ENCODE measurements at regions not wholly inside any gene's neighbourhood (a gene's known extent, or its start where the extent isn't known, plus 50 kb on each side); places are given as distances from the start of the nearest gene placed in this dataset.

- H3K4me3 ChIP-seq (ENCODE audit: low read depth, low read length): no peak overlapping the region
- no peak for DNase-seq (ENCODE audit: low read depth)
- TF ChIP-seq, protein P1, sequence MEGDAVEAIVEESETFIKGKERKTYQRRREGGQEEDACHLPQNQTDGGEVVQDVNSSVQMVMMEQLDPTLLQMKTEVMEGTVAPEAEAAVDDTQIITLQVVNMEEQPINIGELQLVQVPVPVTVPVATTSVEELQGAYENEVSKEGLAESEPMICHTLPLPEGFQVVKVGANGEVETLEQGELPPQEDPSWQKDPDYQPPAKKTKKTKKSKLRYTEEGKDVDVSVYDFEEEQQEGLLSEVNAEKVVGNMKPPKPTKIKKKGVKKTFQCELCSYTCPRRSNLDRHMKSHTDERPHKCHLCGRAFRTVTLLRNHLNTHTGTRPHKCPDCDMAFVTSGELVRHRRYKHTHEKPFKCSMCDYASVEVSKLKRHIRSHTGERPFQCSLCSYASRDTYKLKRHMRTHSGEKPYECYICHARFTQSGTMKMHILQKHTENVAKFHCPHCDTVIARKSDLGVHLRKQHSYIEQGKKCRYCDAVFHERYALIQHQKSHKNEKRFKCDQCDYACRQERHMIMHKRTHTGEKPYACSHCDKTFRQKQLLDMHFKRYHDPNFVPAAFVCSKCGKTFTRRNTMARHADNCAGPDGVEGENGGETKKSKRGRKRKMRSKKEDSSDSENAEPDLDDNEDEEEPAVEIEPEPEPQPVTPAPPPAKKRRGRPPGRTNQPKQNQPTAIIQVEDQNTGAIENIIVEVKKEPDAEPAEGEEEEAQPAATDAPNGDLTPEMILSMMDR (IDR thresholded peaks at IDR 0.05; ENCODE audit: control insufficient read depth, extremely low read depth, insufficient read depth): no peak
Measured at GRCh38 chr16:48812856-48813255, 202.9 kb upstream of the N4BP1 start.

- H3K4me3 ChIP-seq (ENCODE audit: low read depth, low read length): no peak overlapping the region
- no peak for DNase-seq (ENCODE audit: low read depth)
- TF ChIP-seq, protein P1 (IDR thresholded peaks at IDR 0.05; ENCODE audit: control insufficient read depth, extremely low read depth, insufficient read depth): no peak
Measured at GRCh38 chr16:48811478-48811877, 201.5 kb upstream of the N4BP1 start.

DNA sequence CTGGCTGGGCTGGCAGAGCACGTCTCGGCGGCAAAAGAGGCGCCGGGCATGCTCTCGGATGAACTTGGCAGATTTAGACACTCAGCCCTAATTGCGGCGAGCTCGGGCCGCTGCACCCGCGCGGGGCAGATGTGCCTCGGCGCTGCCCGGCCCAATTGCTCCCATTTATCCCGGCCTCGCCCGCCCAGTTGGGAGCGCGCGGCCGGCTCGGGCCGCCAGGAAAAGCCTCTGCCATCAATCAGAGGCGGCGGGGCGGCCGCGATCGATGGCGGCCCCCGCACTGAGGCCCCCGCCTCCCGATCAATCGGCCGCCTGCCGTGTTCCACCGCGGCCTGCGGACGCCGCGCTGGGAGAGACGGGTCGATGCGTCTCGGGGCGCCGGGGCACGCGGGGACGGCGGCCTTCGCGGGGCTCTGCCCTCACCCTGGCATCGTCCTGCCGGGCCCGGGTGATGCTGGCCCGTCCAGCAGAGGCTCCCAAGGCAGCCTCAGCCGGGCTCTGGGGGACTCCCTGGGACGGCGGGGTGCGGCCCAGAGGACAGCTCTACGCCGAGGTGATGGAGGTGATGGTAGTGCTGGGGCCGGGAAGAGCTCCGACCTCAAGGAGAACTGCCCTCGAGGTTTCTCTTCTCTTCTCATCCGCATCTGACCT is 200.9 kb upstream of the N4BP1 start:
- H3K4me3 ChIP-seq (ENCODE audit: low read depth, low read length): no peak overlapping the region
- no peak for DNase-seq (ENCODE audit: low read depth)
- TF ChIP-seq, protein P1 (IDR thresholded peaks at IDR 0.05; ENCODE audit: control insufficient read depth, extremely low read depth, insufficient read depth): no peak

DNA sequence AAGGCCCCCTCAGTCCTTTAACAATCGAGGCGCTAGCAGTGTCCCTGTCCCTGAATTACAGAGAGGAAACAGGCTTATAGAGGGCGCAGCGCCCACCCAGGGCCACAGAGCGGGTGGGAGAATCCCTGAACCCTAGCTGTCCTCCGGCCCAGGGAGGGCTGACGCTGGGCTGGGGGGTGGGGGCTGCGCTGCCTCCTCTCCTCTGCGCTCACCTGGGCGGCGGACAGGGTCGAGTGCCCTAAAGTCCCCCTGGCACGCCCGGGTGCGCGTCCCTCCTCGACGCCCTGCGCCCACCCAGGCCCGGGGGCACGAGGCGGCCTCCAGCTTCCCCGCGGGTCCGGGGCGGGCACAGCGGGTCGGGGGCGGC is 200.4 kb upstream of the N4BP1 start:
- TF ChIP-seq, protein P1 (IDR thresholded peaks at IDR 0.05; ENCODE audit: control insufficient read depth, extremely low read depth, insufficient read depth): no peak
- no peak for DNase-seq (ENCODE audit: low read depth)
- no peak overlapping the region for H3K4me3 ChIP-seq (ENCODE audit: low read depth, low read length)

GRCh38 chr16:48790151-48790550 is 180.2 kb upstream of the N4BP1 start:
- TF ChIP-seq, protein P1 (IDR thresholded peaks at IDR 0.05; ENCODE audit: control insufficient read depth, extremely low read depth, insufficient read depth): no peak
- H3K4me3 ChIP-seq (ENCODE audit: low read depth, low read length): no peak overlapping the region
- DNase-seq (ENCODE audit: low read depth): no peak

DNA sequence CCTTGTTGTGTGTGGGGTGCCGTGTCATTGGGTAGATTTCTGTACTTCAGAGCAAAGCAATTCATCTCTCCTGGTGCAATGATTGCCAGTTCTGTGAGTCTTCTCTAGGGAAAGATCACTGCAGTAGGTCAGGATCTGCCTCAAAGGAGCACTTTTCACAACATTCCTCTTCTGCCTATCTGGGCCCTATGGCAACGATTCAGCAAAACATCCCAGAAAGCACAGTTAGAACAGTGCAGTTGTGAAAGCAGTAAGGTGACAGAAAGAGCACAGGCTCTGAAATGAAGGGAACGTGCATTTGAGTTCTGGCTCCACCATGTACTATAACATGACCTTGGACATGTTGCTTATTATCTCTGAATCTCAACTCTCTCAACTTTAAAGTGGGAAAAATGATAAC is 178.5 kb upstream of the N4BP1 start:
- DNase-seq (ENCODE audit: low read depth): no peak
- no peak overlapping the region for H3K4me3 ChIP-seq (ENCODE audit: low read depth, low read length)
- TF ChIP-seq, protein P1 (IDR thresholded peaks at IDR 0.05; ENCODE audit: control insufficient read depth, extremely low read depth, insufficient read depth): no peak

- TF ChIP-seq, protein P1 (IDR thresholded peaks at IDR 0.05; ENCODE audit: control insufficient read depth, extremely low read depth, insufficient read depth): no peak
- DNase-seq (ENCODE audit: low read depth): no peak
- H3K4me3 ChIP-seq (ENCODE audit: low read depth, low read length): no peak overlapping the region
Measured at GRCh38 chr16:48745541-48745940, 135.6 kb upstream of the N4BP1 start.
